ENCODE measurements at regions not wholly inside any gene's neighbourhood (a gene's known extent, or its start where the extent isn't known, plus 50 kb on each side); places are given as distances from the start of the nearest gene placed in this dataset.
"Not testable (repeated sequence)": the region's sequence is repeated elsewhere in the genome, so short reads cannot be mapped to it uniquely, and the experiment has no call there.

- Mint-ChIP-seq H3K9me3 (no peaks in the 10 kb centered on the region), H3K4me3 (no peak overlapping the region), H3K36me3 (no peaks in the 10 kb centered on the region), H3K4me1 (no peaks in the 10 kb centered on the region), H3K27ac (no peak overlapping the region), H3K27me3 (no peaks in the 10 kb centered on the region)
- CTCF ChIA-PET: no interaction called here
- DNase-seq: no peak
These were observed 384.2 kb downstream of the DTWD2 start for GRCh38 chr5:118604106-118604505.

- no peaks in the 10 kb centered on the region for H3K4me1 Mint-ChIP-seq
- H3K9me3 Mint-ChIP-seq: no peaks in the 10 kb centered on the region
- H3K36me3 Mint-ChIP-seq: no peaks in the 10 kb centered on the region
- H3K27ac Mint-ChIP-seq: no peak overlapping the region
- H3K27me3 Mint-ChIP-seq: no peaks in the 10 kb centered on the region
- no peak overlapping the region for H3K4me3 Mint-ChIP-seq
- DNase-seq: no peak
- CTCF ChIA-PET: no interaction called here
These were observed 385.1 kb downstream of the DTWD2 start for GRCh38 chr5:118603278-118603677.

GRCh38 chr5:118598311-118598710, 390.0 kb downstream of the DTWD2 start:
- Mint-ChIP-seq H3K4me3 (no peak overlapping the region), H3K9me3 (no peaks in the 10 kb centered on the region), H3K36me3 (no peaks in the 10 kb centered on the region), H3K27me3 (no peaks in the 10 kb centered on the region), H3K4me1 (no peaks in the 10 kb centered on the region), H3K27ac (no peak overlapping the region)
- DNase-seq: no peak
- CTCF ChIA-PET: no interaction called here

- Mint-ChIP-seq H3K4me3 (no peak overlapping the region), H3K27me3 (no peaks in the 10 kb centered on the region), H3K9me3 (no peaks in the 10 kb centered on the region), H3K36me3 (no peaks in the 10 kb centered on the region), H3K27ac (no peak overlapping the region), H3K4me1 (no peaks in the 10 kb centered on the region)
- CTCF ChIA-PET: no interaction called here
- DNase-seq: no peak
These were observed 390.8 kb downstream of the DTWD2 start for GRCh38 chr5:118597543-118597942.

GRCh38 chr5:118596255-118596654, 392.1 kb downstream of the DTWD2 start:
- no peaks in the 10 kb centered on the region for H3K27me3 Mint-ChIP-seq
- no peak for DNase-seq
- H3K36me3 Mint-ChIP-seq: no peaks in the 10 kb centered on the region
- H3K9me3 Mint-ChIP-seq: no peaks in the 10 kb centered on the region
- no peaks in the 10 kb centered on the region for H3K4me1 Mint-ChIP-seq
- CTCF ChIA-PET: no interaction called here
- H3K4me3 Mint-ChIP-seq: no peak overlapping the region
- H3K27ac Mint-ChIP-seq: no peak overlapping the region

- DNase-seq: no peak
- Mint-ChIP-seq H3K27ac (no peak overlapping the region), H3K4me3 (no peak overlapping the region), H3K4me1 (no peaks in the 10 kb centered on the region), H3K9me3 (no peaks in the 10 kb centered on the region), H3K27me3 (no peaks in the 10 kb centered on the region), H3K36me3 (no peaks in the 10 kb centered on the region)
- CTCF ChIA-PET: no interaction called here
These were observed 395.4 kb downstream of the DTWD2 start for GRCh38 chr5:118593003-118593328.

- Mint-ChIP-seq H3K36me3 (no peaks in the 10 kb centered on the region), H3K4me1 (no peaks in the 10 kb centered on the region), H3K9me3 (no peaks in the 10 kb centered on the region), H3K4me3 (no peak overlapping the region), H3K27ac (no peak overlapping the region), H3K27me3 (no peaks in the 10 kb centered on the region)
- CTCF ChIA-PET: no interaction called here
- no peak for DNase-seq
These were observed 395.9 kb downstream of the DTWD2 start for GRCh38 chr5:118592229-118593002.

- H3K4me1 Mint-ChIP-seq: no peaks in the 10 kb centered on the region
- H3K27ac Mint-ChIP-seq: no peak overlapping the region
- H3K36me3 Mint-ChIP-seq: no peaks in the 10 kb centered on the region
- H3K27me3 Mint-ChIP-seq: no peaks in the 10 kb centered on the region
- H3K9me3 Mint-ChIP-seq: no peaks in the 10 kb centered on the region
- CTCF ChIA-PET: no interaction called here
- DNase-seq: no peak
- H3K4me3 Mint-ChIP-seq: no peak overlapping the region
These were observed 397.5 kb downstream of the DTWD2 start for GRCh38 chr5:118590806-118591205.

- Mint-ChIP-seq H3K4me3 (no peak overlapping the region), H3K27me3 (no peaks in the 10 kb centered on the region), H3K27ac (no peak overlapping the region), H3K9me3 (no peaks in the 10 kb centered on the region), H3K4me1 (no peaks in the 10 kb centered on the region), H3K36me3 (no peaks in the 10 kb centered on the region)
- no peak for DNase-seq
- CTCF ChIA-PET: no interaction called here
These were observed 407.4 kb downstream of the DTWD2 start for GRCh38 chr5:118580949-118581348.

- Mint-ChIP-seq H3K4me3 (no peak overlapping the region), H3K27me3 (no peaks in the 10 kb centered on the region), H3K36me3 (no peaks in the 10 kb centered on the region), H3K9me3 (no peaks in the 10 kb centered on the region), H3K4me1 (no peaks in the 10 kb centered on the region), H3K27ac (no peak overlapping the region)
- CTCF ChIA-PET: no interaction called here
- no peak for DNase-seq
These were observed 410.3 kb downstream of the DTWD2 start for GRCh38 chr5:118578093-118578492.

GRCh38 chr5:118577621-118578020, 410.7 kb downstream of the DTWD2 start:
- Mint-ChIP-seq H3K4me1 (no peaks in the 10 kb centered on the region), H3K27me3 (no peaks in the 10 kb centered on the region), H3K9me3 (no peaks in the 10 kb centered on the region), H3K36me3 (no peaks in the 10 kb centered on the region), H3K4me3 (no peak overlapping the region), H3K27ac (no peak overlapping the region)
- no peak for DNase-seq
- CTCF ChIA-PET: interaction anchor here (0.7 kb wide), 1 partner anchor 21 kb away, joined by 4 read pairs; no protein-coding TSS in a partner anchor

- H3K36me3 Mint-ChIP-seq, H3K27ac Mint-ChIP-seq, H3K9me3 Mint-ChIP-seq, H3K4me3 Mint-ChIP-seq, H3K27me3 Mint-ChIP-seq, CTCF ChIA-PET, DNase-seq, H3K4me1 Mint-ChIP-seq: not testable (repeated sequence)
These were observed 418.1 kb downstream of the DTWD2 start for GRCh38 chr5:118570276-118570675.

GRCh38 chr5:118569596-118569995, 418.8 kb downstream of the DTWD2 start:
- H3K27me3 Mint-ChIP-seq, H3K9me3 Mint-ChIP-seq, H3K4me3 Mint-ChIP-seq, DNase-seq, H3K4me1 Mint-ChIP-seq, CTCF ChIA-PET, H3K36me3 Mint-ChIP-seq, H3K27ac Mint-ChIP-seq: not testable (repeated sequence)

GRCh38 chr5:118565335-118565971, 422.9 kb downstream of the DTWD2 start:
- Mint-ChIP-seq H3K27ac (no peak overlapping the region), H3K36me3 (no peaks in the 10 kb centered on the region), H3K4me3 (no peak overlapping the region), H3K9me3 (peaks cover 7% of the 10 kb centered on the region), H3K27me3 (no peaks in the 10 kb centered on the region), H3K4me1 (no peaks in the 10 kb centered on the region)
- DNase-seq: no peak
- CTCF ChIA-PET: no interaction called here

GRCh38 chr5:118561971-118562370, 426.4 kb downstream of the DTWD2 start:
- CTCF ChIA-PET: no interaction called here
- Mint-ChIP-seq H3K27me3 (no peaks in the 10 kb centered on the region), H3K4me1 (no peaks in the 10 kb centered on the region), H3K9me3 (no peaks in the 10 kb centered on the region), H3K4me3 (no peak overlapping the region), H3K36me3 (no peaks in the 10 kb centered on the region), H3K27ac (no peak overlapping the region)
- no peak for DNase-seq

Data from activated naive CD4-positive, alpha-beta T cell treated with anti-CD3 and anti-CD28 coated beads, Interleukin-2, amount 10 ng/mL, durations not matched to agents 7 days and 5 days (primary cell).